HEK293 (cell line): ENCODE measurements at regions not wholly inside any gene's neighbourhood (a gene's known extent, or its start where the extent isn't known, plus 50 kb on each side); places are given as distances from the start of the nearest gene placed in this dataset.

Experiments used
- CTCF ChIA-PET: fragments of 350-600 bp; formaldehyde crosslinking; extraction: SDS; loops from one replicate; lab custom pipeline; 2021; ENCODE audit warnings: antibody characterized with exemption; lab: Yijun Ruan, JAX
- POLR2A ChIA-PET: fragments of 300-600 bp; formaldehyde crosslinking; extraction: SDS; loops from one replicate; lab custom pipeline; 2020; ENCODE audit warnings: antibody characterized with exemption, inconsistent platforms; lab: Yijun Ruan, JAX
- H3K27ac ChIP-seq: fragments of 200-500 bp; sonication (Bioruptor generic); 2 replicates; pipeline ENCODE4 v1.5.1; 2014; ENCODE audit warnings: low read depth, low read length, control low read depth, inconsistent platforms; ENCODE audit errors: extremely low read depth
- H3K36me3 ChIP-seq, 2 experiments: fragments of 200-500 bp in 1 of 2; sonication (Bioruptor generic) in 1 of 2; 1 replicate in 1 of 2; 2 replicates in 1 of 2; pipeline ENCODE4 v1.5.1; 2014 to 2017; ENCODE audit warnings: inconsistent platforms in 2 of 2, low read length in 2 of 2; ENCODE audit not compliant: control insufficient read depth in 2 of 2, insufficient read depth in 1 of 2
- H3K4me1 ChIP-seq: fragments of 200-500 bp; sonication (Bioruptor generic); 2 replicates; pipeline ENCODE4 v1.5.1; 2014; ENCODE audit warnings: mild to moderate bottlenecking, low read length, inconsistent platforms; ENCODE audit not compliant: control insufficient read depth, insufficient read depth
- H3K4me3 ChIP-seq: 2 replicates; pipeline ENCODE4 v1.5.1; 2011; ENCODE audit warnings: low read depth, mild to moderate bottlenecking, control low read depth, low read length, moderate library complexity
- H3K9me3 ChIP-seq: fragments of 200-500 bp; sonication (Bioruptor generic); 2 replicates; pipeline ENCODE4 v1.5.1; 2014; ENCODE audit warnings: low read depth, low read length, inconsistent platforms; ENCODE audit not compliant: control insufficient read depth, insufficient read depth
- EGR2 ChIP-seq: fragments of 450-650 bp; formaldehyde crosslinking; IDR thresholded peaks from 2 replicates; pipeline ENCODE4 v1.5.1; 2016; ENCODE audit warnings: low read depth, missing biosample characterization, missing genetic modification characterization
- KLF8 ChIP-seq: fragments of 450-650 bp; formaldehyde crosslinking; IDR thresholded peaks from 2 replicates; pipeline ENCODE4 v1.5.1; 2016; ENCODE audit warnings: missing biosample characterization, missing genetic modification characterization
- OSR2 ChIP-seq: fragments of 450-650 bp; formaldehyde crosslinking; IDR thresholded peaks from 2 replicates; pipeline ENCODE4 v1.5.1; 2016; ENCODE audit warnings: missing biosample characterization, missing genetic modification characterization
- PRDM2 ChIP-seq: fragments of 450-650 bp; formaldehyde crosslinking; IDR thresholded peaks from 2 replicates; pipeline ENCODE4 v1.5.1; 2016; ENCODE audit warnings: missing biosample characterization, missing genetic modification characterization, borderline replicate concordance
- SALL2 ChIP-seq: fragments of 450-650 bp; formaldehyde crosslinking; IDR thresholded peaks from 2 replicates; pipeline ENCODE4 v1.5.0; 2017; ENCODE audit warnings: missing biosample characterization, mild to moderate bottlenecking, missing genetic modification characterization, borderline replicate concordance
- SCRT1 ChIP-seq: fragments of 450-650 bp; formaldehyde crosslinking; IDR thresholded peaks from 2 replicates; pipeline ENCODE4 v1.5.1; 2016; ENCODE audit warnings: missing biosample characterization, missing genetic modification characterization, borderline replicate concordance
- ZBTB1 ChIP-seq: fragments of 450-650 bp; formaldehyde crosslinking; IDR thresholded peaks from 2 replicates; pipeline ENCODE4 v1.5.1; 2016; ENCODE audit warnings: missing biosample characterization, missing genetic modification characterization
- ZBTB11 ChIP-seq: fragments of 450-650 bp; formaldehyde crosslinking; conservative IDR thresholded peaks from 2 replicates; pipeline ENCODE4 v1.5.1; 2016; ENCODE audit warnings: low read depth, missing biosample characterization, missing genetic modification characterization
- ZBTB8A ChIP-seq: fragments of 450-650 bp; formaldehyde crosslinking; IDR thresholded peaks from 2 replicates; pipeline ENCODE4 v1.5.1; 2016; ENCODE audit warnings: missing biosample characterization, missing genetic modification characterization
- ZFP37 ChIP-seq: fragments of 450-650 bp; formaldehyde crosslinking; IDR thresholded peaks from 2 replicates; pipeline ENCODE4 v1.5.1; 2016; ENCODE audit warnings: missing biosample characterization, missing genetic modification characterization
- ZNF121 ChIP-seq: fragments of 450-650 bp; formaldehyde crosslinking; IDR thresholded peaks from 2 replicates; pipeline ENCODE4 v1.5.1; 2016; ENCODE audit warnings: missing biosample characterization, missing genetic modification characterization
- ZNF2 ChIP-seq: fragments of 450-650 bp; formaldehyde crosslinking; IDR thresholded peaks from 2 replicates; pipeline ENCODE4 v1.5.1; 2016; ENCODE audit warnings: missing biosample characterization, missing genetic modification characterization
- ZNF26 ChIP-seq: fragments of 450-650 bp; formaldehyde crosslinking; IDR thresholded peaks from 2 replicates; pipeline ENCODE4 v1.5.1; 2016; ENCODE audit warnings: missing biosample characterization, missing genetic modification characterization
- ZNF37A ChIP-seq: fragments of 450-650 bp; IDR thresholded peaks from 2 replicates; pipeline ENCODE4 v1.5.1; 2018; ENCODE audit warnings: missing biosample characterization, missing genetic modification characterization
- ZNF514 ChIP-seq: fragments of 450-650 bp; formaldehyde crosslinking; IDR thresholded peaks from 2 replicates; pipeline ENCODE4 v1.5.1; 2016; ENCODE audit warnings: missing biosample characterization, missing genetic modification characterization
- ZNF558 ChIP-seq: fragments of 450-650 bp; formaldehyde crosslinking; IDR thresholded peaks from 2 replicates; pipeline ENCODE4 v1.5.1; 2016; ENCODE audit warnings: missing biosample characterization, missing genetic modification characterization
- ZNF580 ChIP-seq: fragments of 450-650 bp; formaldehyde crosslinking; IDR thresholded peaks from 2 replicates; pipeline ENCODE4 v1.5.1; 2016; ENCODE audit warnings: missing biosample characterization, missing genetic modification characterization
- ZNF624 ChIP-seq: fragments of 450-650 bp; formaldehyde crosslinking; IDR thresholded peaks from 2 replicates; pipeline ENCODE4 v1.5.1; 2017; ENCODE audit warnings: missing biosample characterization, missing genetic modification characterization

GRCh38 chr4:154003378-154003777 is 214.5 kb upstream of the SFRP2 start:
- H3K27ac ChIP-seq: no peak overlapping the region
- TF ChIP-seq SALL2 (tag by site-specific recombination): no peak
- TF ChIP-seq ZNF514 (tag by site-specific recombination): no peak
- no peak for TF ChIP-seq ZFP37 (tag by site-specific recombination)
- no peak for TF ChIP-seq ZNF121
- TF ChIP-seq, all 188 proteins: peak for 0
- H3K36me3 ChIP-seq: no peaks in the 10 kb centered on the region
- no peaks in the 10 kb centered on the region for H3K9me3 ChIP-seq
- POLR2A ChIA-PET: no interaction called here
- CTCF ChIA-PET: no interaction called here
- no peak overlapping the region for H3K4me3 ChIP-seq
- H3K4me1 ChIP-seq: no peaks in the 10 kb centered on the region

GRCh38 chr4:154001193-154001592 is 212.3 kb upstream of the SFRP2 start:
- H3K4me1 ChIP-seq: no peaks in the 10 kb centered on the region
- H3K27ac ChIP-seq: no peak overlapping the region
- ChIA-PET POLR2A (no interaction called here), CTCF (interaction anchor here (0.5 kb wide), 1 partner anchor 10 kb away, joined by 5 read pairs; no protein-coding TSS in a partner anchor)
- no peaks in the 10 kb centered on the region for H3K36me3 ChIP-seq
- no peaks in the 10 kb centered on the region for H3K9me3 ChIP-seq
- TF ChIP-seq ZNF580 (no peak), PRDM2 (tag by site-specific recombination) (no peak), ZNF624 (tag by site-specific recombination) (no peak), EGR2 (no peak), ZBTB11 (no peak)
- no peak overlapping the region for H3K4me3 ChIP-seq

- ChIA-PET CTCF (no interaction called here), POLR2A (no interaction called here)
- no peaks in the 10 kb centered on the region for H3K36me3 ChIP-seq
- no peaks in the 10 kb centered on the region for H3K4me1 ChIP-seq
- H3K4me3 ChIP-seq: no peak overlapping the region
- TF ChIP-seq ZNF37A (tag by site-specific recombination): no peak
- no peak for TF ChIP-seq KLF8 (tag by site-specific recombination)
- no peak for TF ChIP-seq ZBTB8A
- no peak for TF ChIP-seq ZBTB1 (tag by site-specific recombination)
- TF ChIP-seq OSR2 (tag by site-specific recombination): no peak
- TF ChIP-seq ZNF2: no peak
- no peak for TF ChIP-seq ZNF26 (tag by site-specific recombination)
- no peak for TF ChIP-seq ZNF558 (tag by site-specific recombination)
- no peak for TF ChIP-seq SCRT1 (tag by site-specific recombination)
- no peaks in the 10 kb centered on the region for H3K9me3 ChIP-seq
- no peak overlapping the region for H3K27ac ChIP-seq
Observed at GRCh38 chr4:153997516-153997915, 208.6 kb upstream of the SFRP2 start.
